GDM1 (cell line): ENCODE measurements at regions not wholly inside any gene's neighbourhood (a gene's known extent, or its start where the extent isn't known, plus 50 kb on each side); places are given as distances from the start of the nearest gene placed in this dataset.

Source experiments
- DNase-seq: peaks from one replicate; lab custom pipeline; 2025; lab: John Stamatoyannopoulos, UW

DNA sequence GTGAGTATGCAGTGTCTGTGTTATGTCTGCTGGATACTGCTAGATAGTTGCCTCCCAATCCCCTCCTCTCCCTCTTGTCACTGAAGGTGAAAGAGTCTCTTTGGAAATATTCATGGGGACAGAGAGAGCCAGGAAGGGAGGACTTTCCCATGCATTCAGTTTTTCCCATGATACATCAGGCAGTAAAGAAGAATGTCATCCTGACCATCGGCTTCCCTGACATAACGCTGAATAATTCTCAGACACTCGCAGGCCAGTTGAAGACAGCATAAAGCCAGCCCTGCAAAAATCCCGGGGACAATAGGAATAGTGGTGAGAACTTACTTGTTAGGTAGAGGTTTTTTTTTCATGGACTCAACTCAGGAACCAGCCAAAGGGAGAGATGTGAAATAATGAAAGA is 58.1 kb downstream of the KLF4 start:
- no peak for DNase-seq

DNA sequence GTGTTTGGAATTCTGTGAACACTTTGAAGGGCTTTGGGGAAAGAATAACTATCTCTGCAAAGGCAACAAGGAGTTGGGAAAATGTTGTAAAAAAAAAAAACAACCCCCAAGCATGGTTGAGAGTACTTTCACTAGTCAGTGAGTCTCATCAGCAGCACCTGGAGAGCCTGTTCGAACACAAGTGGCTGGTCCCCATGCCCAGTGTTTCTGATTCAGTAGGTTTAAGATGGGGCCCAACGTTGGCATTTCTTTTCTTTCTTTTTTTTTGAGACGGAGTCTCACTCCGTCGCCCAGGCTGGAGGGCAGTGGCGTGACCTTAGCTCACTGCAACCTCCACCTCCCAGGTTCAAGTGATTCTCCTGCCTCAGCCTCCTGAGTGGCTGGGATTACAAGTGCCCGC is 59.5 kb downstream of the KLF4 start:
- DNase-seq = no peak

DNA sequence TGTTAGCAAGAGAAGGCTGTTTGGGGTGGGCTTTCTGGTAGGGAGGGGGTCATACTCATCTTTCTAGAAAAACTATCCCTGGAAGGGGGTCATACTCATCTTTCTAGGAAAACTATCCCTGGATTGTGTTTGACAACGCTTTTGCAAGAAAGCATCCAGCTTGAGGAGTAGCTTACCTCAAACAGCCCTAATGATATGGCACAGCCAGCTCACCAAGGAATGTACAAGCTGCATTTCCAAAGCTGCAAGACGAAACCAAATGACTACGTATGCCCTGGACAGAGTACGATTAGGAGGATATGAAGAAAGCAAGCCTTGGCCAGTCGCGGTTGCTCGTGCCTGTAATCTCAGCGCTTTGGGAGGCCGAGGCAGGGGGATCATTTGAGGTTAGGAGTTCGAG is 63.4 kb downstream of the KLF4 start:
- DNase-seq = no peak

DNA sequence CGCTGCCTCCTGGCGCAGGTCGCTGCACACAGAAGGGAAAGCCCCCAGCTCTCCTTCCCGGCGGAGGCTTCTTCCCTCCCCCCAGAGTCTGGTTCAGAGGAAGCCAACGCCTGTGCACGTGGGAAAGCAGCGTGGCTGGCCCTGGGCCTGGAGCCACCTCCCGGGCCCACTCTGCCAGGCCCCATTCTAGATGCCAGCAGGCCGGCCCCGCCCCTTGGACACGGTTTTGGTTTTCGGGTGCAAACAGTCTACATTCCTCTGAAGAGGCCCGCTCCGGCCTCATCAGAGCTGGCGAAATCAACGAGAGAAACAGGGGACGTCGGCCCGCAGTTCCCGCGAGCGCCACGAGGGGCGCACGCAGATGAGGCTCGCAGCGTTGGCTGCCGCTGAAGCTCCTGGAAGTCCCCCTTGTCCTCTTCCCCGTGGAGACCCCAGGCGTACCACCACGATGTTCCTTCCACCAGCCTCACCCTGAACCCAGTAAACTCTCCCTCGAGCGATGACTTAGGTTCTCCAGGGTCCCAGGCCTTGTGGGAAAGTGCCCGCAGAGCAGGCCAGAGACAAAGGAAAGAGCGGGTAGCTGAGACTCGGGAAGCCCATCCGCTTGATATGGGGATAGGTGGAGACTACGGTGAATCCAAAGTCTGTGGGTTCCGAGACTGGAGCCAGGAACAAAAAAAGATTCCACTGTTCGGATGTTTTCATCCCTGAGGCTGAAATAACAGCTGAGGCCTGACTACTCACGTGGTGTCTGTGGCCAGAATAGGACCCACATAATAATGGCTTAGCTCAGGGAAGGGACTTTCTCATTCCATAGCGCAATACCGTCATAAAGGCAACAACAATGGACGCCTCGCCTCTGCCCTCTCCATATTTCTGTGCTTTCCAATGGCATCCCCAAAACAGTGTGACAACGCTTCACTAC is 64.2 kb downstream of the KLF4 start:
- peak; percentile 5 for DNase-seq

DNA sequence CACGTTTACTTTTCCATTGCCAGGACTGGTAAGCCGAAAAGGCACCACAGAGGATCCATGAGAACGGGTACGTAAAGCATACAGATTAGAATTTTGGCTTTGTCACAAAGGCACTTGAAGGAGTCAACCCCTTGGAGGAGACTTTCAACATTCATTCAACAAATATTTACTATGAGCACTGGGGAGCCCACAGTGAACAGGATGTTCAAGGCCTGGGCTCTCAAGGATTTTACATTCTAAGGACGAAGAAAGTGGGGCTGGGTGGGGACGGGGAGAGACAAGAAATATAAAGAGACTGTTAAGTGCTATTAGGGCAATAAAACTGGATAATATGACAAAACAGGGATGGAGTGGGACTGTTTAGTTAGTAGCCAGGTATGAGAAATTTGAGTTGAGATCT is 66.0 kb downstream of the KLF4 start:
- DNase-seq = no peak

DNA sequence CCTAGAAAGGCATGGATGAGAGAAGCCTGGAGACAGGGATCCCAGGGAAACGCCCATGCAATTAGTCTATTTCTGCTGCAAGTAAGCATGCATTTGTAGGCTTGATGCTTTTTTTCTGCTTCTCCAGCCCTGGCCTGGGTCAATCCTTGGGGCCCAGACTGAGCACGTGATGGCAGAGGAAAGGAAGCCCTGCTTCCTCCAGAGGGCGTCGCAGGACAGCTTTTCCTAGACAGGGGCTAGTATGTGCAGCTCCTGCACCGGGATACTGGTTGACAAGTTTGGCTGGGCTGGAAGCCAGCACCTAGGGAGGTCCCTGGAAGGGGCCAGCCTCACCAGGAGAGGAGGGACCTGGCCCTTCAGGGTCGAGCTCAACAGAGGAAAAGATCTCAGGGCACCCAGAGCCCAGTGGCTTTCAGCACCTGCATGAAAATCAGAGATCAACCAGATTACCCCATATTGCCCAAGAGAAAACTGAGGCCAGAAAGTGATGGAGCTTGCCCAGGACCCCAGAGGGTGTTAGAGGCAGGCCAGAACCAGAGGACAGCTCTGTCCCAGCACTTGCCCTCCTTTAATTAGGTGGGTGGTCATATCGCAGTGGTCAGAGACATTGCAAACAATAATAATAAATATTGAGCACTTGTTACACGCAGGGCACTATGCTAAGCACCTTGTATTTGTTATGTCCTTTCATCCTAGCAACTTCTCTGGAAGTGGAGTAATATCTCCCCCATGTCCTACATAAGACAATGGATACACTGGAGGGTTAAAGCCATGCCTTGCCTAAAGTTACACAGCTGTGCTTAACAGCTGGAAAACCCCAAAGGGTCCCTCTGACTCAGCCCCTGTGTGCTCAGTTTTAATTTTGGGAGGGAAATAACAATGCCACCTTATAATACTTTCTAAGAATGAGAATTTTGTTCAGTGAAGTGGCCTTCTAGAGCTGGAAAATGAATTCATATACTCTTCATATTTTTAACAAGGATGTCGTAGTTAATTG is 67.1 kb downstream of the KLF4 start:
- DNase-seq = peak; percentile 34

DNA sequence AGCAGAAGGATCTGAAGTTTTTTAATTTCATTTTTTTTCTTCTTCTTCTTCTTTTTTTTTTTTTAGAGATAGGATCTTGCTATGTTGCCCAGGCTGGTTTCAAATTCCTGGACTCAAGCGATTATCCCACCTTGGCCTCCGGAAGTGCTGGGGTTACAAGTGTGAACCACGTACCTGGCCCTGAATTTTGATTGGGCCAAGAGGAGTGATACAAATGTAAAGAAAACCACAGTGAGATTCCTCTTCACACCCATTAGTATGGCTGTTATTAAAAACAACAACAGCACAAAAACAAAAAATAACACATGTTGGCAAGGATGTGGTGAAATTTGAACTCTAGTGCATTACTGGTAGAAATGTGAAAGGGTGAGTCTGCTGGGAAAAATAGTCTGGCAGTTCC is 79.1 kb downstream of the KLF4 start:
- no peak for DNase-seq

DNA sequence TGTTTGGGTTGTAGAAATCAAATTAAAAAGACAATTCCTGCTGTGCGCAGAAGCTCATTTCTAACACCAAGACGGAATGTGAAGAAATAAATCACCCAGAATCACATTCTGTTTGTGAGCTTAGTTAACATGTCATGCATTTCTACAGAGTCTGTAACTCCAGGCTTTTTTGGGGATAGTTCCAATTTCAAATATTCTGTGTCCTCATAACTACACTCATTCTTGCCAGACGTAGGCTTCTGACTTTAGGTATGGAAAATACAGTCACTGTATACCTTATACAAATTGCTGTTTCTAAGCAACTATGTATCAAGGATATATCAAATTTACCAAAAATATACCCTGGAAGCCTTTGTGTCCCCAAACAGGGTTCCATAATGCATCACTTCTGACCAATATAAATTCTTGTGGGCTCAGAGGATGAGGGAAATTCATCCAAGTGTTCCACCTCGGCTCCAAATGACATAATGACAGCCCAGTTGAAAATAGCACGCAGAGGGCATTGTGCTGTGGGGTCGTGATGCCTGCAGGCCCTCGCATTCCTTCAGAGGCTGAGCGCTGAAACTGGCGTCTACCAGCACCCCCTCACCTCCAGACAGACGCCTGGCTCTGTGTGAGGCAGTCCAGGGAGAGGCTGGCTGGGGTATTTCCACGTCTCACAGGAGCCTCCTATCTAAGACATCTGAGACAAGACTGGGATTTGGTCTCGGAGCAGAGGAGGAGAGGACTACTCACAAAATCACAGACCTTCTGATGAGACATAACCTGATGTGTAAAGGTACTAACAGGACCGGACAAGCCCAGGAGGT is 79.8 kb downstream of the KLF4 start:
- DNase-seq = no peak

DNA sequence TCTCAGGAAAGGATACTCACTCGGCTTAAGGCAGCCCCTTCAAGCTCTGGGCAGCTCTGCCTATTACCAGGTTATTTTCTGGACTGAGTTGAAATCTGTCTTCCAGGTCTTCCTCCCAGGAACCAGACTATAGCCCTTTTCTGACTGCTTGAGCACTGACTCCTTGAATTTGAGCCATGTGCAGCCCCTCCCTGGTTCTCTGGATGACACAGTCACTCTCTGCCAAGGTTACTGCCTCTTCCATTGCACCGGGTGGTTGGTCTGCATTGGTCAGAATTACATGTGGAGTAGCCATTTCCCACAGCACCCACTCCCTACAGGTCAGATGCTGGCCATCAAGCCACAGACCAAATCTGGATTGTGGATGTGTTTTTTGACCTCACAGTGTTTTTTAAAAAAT is 81.9 kb downstream of the KLF4 start:
- DNase-seq = no peak

DNA sequence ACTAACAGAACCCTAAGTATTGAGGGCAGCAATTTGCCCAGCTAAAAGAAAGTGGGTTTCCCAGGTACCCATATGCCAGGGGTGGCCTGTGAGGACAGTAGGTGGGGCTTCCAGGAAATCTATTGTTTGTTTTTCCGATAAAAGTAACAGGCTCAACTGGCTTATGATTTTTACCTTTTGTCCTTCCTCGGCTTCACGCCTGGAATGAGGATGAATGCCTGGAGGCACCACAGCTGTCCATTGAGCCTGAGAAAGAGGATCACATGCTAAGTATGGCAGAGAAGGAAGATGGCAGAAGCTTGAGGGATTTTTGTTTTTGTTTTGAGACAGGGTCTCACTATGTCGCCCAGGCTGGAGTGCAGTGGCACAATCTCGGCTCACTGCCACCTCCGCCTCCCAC is 84.1 kb downstream of the KLF4 start:
- DNase-seq = no peak

DNA sequence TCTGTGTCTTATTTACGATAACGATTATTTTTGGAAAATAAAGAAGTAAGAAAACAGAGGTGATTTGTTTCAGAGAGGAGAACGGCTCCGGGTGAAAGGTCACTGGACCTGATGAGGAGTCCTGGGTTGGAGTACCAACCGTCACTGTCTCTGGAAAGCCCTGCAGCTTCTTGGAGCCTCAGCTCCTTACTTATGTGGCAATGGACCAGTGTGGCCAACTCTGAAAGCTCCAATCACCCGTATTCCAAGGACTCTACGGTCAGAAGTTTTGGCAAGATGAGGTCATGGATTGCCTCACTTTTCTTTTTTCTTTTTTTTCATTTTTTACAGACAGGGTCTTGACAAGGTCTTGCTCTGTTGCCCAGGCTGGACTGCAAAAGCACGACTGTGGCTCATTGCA is 84.8 kb downstream of the KLF4 start:
- DNase-seq = no peak

DNA sequence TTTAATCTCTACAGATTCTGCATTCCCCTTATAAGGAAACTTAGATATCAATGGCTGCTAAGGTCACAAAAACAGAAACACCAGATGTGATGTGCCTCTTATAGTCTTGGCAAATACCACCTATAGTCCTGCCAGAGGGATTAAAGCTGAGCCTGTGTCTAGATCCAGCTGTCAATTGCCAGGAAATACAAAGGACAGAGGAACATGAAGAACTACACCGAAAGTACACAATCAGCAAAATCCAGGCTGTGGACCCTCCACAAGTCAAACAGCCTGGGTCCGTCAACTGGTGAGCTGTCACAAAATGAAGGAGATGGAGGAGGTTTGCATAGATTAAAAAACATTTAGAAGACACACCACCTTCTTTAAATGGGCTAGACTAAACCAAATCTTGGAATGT is 85.4 kb downstream of the KLF4 start:
- DNase-seq = no peak

DNA sequence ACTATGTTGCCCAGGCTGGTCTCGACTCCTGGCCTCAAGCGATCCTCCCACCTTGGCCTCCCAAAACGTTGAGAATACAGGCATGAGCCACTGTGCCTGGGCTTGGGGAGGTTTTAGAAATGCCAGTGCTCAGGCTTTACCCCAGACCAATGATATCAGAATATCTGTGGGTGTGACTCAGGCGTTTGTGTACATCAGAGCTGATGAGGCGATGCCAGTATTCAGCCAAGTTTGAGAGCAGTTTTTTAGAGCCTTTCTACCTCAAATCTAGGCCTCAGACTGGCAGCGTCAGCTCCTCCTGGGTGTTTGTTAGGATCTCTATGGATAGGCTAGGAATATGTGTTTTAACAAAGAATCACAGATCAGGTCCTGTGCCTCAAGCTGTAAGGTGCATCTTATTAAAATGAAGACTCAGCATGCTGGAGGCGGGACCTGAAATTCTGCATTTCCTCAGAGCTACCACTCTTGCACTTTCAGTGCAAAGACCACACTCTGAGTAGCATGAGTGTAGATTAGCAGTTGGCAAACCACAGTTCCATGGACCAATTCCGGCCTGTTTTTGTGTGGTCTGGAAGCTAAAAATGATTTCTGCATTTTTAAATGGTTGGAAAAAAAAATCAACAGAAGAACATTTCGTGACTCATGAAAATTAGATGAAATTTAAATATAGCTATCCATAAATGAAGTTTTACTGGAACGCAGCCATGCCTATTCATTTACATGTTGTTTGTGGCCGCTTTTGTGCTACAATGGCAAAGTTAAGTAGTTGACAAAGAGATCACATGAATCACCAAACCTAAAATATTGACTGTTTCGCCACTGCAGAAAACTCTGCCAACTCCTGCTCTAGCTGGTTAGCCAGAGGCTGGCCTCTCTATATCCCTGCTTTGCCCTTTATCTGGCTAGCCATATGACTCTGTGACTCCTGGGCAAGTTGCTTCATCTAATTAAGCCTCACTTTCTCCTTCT is 92.2 kb downstream of the KLF4 start:
- peak; percentile 39 for DNase-seq

DNA sequence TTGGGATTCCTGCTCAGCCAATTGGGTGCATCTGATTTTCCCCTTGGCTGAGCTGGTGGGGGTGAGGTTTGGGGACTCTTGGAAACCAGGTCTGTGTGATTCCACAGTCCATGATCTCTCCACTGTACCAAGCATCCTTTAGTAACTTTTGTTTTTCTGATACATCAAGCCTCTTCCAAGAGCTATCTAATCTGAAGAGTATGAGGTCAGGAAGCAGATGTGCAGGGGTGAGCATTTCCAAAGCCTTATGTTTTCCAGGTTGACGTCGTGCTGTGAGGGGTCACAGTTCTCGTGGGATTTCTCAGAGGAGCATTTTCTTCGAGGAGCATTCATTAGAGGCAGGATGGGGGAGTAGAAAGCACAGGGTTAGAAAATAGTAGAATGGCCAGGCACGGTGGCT is 95.3 kb downstream of the KLF4 start:
- no peak for DNase-seq

DNA sequence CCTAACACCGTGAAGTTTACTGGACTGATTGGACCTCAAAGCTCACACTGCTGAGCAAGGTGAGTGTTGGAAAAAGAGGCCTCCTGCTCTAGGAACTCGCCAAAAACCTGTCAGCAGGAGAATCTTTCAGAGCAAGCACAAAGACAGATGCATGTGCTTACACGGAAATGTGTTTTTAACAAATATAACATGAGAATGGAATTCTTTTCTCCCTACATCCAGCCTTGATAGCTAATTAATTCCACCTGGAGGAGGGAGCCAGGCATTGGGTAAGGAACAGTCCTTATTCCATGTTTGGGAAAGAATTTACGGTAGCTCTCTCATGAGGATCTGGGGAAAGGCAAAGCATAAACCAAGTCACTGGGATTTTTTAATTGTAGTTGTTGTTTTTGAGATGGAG is 98.8 kb downstream of the KLF4 start:
- DNase-seq = no peak

DNA sequence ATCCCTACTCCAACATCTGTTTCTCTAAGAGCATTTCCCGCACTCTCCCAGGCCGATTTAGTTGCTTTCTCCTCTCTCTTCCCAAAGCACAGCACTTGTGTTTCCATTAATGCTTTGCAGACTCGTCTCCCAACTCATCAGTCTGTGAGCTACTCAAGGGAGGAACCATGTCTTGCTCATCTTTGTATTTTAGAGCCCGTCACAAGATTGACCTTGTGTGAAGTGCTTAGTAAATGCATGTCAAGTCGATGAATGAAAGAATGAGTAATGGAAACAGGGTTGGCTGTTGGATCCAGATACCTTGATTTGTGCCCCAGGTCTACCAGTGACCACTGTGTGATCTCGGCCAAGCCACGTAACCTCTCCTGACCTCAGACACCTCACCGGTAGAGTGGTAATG is 99.3 kb downstream of the KLF4 start:
- DNase-seq = no peak

DNA sequence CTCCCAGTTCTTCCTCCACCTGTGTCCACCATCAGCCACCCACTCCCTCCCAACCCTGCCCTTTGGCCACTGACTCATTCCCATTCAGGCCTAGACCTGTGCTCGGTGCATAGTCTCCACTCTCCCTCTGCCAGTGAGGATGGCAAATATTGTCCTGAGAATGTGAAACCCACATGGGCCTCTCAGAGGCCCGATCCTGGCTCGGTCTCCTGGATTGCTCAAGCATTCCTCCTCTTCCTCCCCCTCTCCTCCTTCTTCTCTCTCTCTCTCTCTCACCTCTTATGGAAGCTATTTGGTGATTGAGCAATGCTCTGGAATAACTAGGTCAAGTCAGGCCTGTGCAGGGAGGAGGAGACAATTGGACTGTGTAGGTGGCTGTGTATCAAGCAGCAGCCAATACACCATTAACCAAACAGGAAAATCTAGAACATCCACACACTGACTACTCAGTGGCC is 99.9 kb downstream of the KLF4 start:
- DNase-seq = no peak

DNA sequence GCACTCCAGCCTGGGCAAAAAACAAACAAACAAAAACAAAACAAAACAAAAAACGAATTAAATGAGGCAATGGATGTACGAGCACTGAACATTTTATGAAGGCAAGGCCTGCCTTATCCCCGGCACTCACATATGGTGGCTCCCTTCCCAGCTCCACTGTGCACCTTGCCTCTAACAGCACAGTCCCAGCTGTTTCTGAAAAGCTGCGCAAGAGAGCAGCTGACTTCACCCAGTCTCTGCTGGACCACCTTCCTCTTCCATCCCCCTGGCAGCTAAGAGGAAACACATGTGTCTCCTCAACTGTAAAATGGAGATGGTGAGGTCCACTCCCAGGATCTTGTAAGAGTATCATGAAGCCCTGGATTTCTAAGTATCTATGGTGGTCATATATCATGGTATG is 100.7 kb downstream of the KLF4 start:
- DNase-seq = no peak

DNA sequence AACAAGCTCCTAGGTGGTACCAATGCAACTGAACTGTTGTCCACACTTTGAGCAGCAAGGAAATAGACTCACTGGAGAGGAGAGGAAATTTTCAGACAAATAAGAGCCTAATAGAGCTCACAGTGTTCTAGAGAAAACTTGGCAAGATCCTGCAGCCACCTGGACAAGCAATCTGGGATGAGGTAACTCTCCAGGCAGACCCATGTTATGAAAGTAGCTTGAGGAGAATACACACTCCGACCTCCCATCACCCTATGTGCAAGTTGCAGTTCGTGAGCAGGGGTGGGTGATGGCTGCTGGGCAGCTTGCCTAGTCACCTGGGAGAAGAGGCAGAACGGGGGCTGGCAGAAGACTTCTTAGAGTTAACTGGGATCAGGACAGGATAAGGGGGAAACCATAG is 102.2 kb downstream of the KLF4 start:
- DNase-seq = no peak

DNA sequence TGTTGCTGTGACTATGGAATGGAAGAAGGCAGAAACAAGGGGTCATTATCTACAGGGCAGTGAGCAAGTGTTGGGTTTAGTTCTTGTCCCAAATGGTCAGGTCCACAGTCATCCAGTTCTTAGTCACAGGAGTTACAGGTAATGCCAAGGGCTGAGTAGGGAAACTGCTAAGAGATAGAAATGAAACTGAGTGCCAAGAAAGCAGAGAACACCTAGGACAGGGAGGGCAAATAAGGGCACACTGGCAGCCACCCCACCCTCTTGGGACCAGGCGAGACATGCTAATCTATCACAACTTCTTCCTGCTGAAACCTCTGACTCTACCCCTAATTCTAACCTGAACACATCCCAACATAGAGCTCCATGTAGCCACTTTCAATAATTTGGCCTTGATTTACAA is 103.2 kb downstream of the KLF4 start:
- DNase-seq = no peak
